ENCODE measurements at regions not wholly inside any gene's neighbourhood (a gene's known extent, or its start where the extent isn't known, plus 50 kb on each side); places are given as distances from the start of the nearest gene placed in this dataset.
"Not testable (repeated sequence)": the region's sequence is repeated elsewhere in the genome, so short reads cannot be mapped to it uniquely, and the experiment has no call there.

DNA sequence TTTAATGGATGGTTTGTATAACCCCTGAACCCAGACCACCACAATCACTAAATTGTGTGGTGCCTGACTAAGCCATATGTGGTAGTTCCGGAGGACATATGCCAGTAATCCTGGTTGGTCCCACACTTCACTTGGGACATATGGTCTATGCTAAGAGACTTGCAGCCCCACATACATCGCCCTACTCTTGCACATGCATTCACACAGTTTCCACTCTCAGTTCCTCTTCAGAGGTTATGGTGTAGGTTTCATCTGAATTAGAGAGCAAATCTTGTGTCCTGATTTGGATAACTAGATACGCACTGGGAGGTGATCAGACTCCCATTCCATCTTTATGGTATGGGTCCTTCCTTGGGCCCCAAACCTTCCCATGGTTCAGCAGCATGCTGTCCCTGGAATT lies 169.8 kb downstream of the RBMY1J start:
- POLR2A ChIA-PET; H3K4me1 Mint-ChIP-seq (ENCODE audit: low read depth); H3K4me3 ChIP-seq (ENCODE audit: low read length); CTCF ChIA-PET; DNase-seq; ATAC-seq (ENCODE audit: poor library complexity); H3K36me3 ChIP-seq (ENCODE audit: insufficient read depth, low read length); H3K27me3 ChIP-seq (ENCODE audit: control insufficient read depth in 1 of 2, insufficient read depth in 2 of 2, low read length in 2 of 2); intact Hi-C loops (cut with DNase I, micrococcal nuclease); H3K27me3 Mint-ChIP-seq; H3K9me3 ChIP-seq (ENCODE audit: control insufficient read depth in 1 of 2, insufficient read depth in 1 of 2, low read length in 2 of 2); H3K4me3 Mint-ChIP-seq; H3K4me1 ChIP-seq (ENCODE audit: insufficient read depth, low read length); H3K27ac Mint-ChIP-seq; H3K27ac ChIP-seq (ENCODE audit: low read depth in 1 of 2, low read length in 2 of 2); H3K9me3 Mint-ChIP-seq; H3K36me3 Mint-ChIP-seq (ENCODE audit: low read depth): not testable (repeated sequence)

GRCh38 chrY:22598767-22599166 lies 195.6 kb downstream of the RBMY1J start:
- H3K9me3 Mint-ChIP-seq; H3K36me3 ChIP-seq (ENCODE audit: insufficient read depth, low read length); H3K27ac Mint-ChIP-seq; H3K4me3 Mint-ChIP-seq; CTCF ChIA-PET; H3K9me3 ChIP-seq (ENCODE audit: control insufficient read depth in 1 of 2, insufficient read depth in 1 of 2, low read length in 2 of 2); H3K27me3 Mint-ChIP-seq; H3K27ac ChIP-seq (ENCODE audit: low read depth in 1 of 2, low read length in 2 of 2); H3K36me3 Mint-ChIP-seq (ENCODE audit: low read depth); H3K27me3 ChIP-seq (ENCODE audit: control insufficient read depth in 1 of 2, insufficient read depth in 2 of 2, low read length in 2 of 2); intact Hi-C loops (cut with DNase I, micrococcal nuclease); H3K4me1 ChIP-seq (ENCODE audit: insufficient read depth, low read length); DNase-seq; H3K4me3 ChIP-seq (ENCODE audit: low read length); POLR2A ChIA-PET; H3K4me1 Mint-ChIP-seq (ENCODE audit: low read depth): not testable (repeated sequence)
- ATAC-seq (ENCODE audit: poor library complexity): peak; percentile 76

DNA sequence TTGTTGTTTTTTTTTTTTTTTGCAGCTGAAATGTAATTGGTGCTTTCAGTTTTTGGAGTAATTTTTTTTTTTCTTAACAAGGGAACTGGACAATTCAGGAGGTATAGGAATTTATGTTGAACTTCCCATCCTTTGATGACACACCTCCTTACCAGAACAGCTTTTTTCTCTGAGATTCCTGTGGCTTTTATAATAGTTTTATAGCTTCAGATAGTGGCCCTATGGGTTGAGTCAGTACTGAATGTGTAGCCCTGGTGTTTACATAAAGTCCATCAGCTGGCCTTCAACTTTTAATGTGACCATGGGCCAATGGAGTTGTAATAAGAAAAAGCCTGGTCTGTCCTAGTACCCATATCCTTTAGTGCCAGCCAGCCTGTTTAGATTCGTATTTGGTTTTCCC lies 201.8 kb downstream of the RBMY1J start:
- H3K36me3 Mint-ChIP-seq (ENCODE audit: low read depth); H3K27ac ChIP-seq (ENCODE audit: low read depth in 1 of 2, low read length in 2 of 2); POLR2A ChIA-PET; H3K9me3 Mint-ChIP-seq; H3K4me1 ChIP-seq (ENCODE audit: insufficient read depth, low read length); H3K36me3 ChIP-seq (ENCODE audit: insufficient read depth, low read length); CTCF ChIA-PET; H3K4me1 Mint-ChIP-seq (ENCODE audit: low read depth); H3K27me3 Mint-ChIP-seq; H3K9me3 ChIP-seq (ENCODE audit: control insufficient read depth in 1 of 2, insufficient read depth in 1 of 2, low read length in 2 of 2); ATAC-seq (ENCODE audit: poor library complexity); intact Hi-C loops (cut with DNase I, micrococcal nuclease); H3K4me3 Mint-ChIP-seq; H3K27ac Mint-ChIP-seq; DNase-seq; H3K4me3 ChIP-seq (ENCODE audit: low read length); H3K27me3 ChIP-seq (ENCODE audit: control insufficient read depth in 1 of 2, insufficient read depth in 2 of 2, low read length in 2 of 2): not testable (repeated sequence)

GRCh38 chrY:22605658-22606057 lies 202.4 kb downstream of the RBMY1J start:
- H3K4me3 Mint-ChIP-seq; H3K4me1 Mint-ChIP-seq (ENCODE audit: low read depth); POLR2A ChIA-PET; H3K9me3 ChIP-seq (ENCODE audit: control insufficient read depth in 1 of 2, insufficient read depth in 1 of 2, low read length in 2 of 2); H3K27ac Mint-ChIP-seq; intact Hi-C loops (cut with DNase I, micrococcal nuclease); H3K9me3 Mint-ChIP-seq; ATAC-seq (ENCODE audit: poor library complexity); H3K36me3 ChIP-seq (ENCODE audit: insufficient read depth, low read length); DNase-seq; H3K4me3 ChIP-seq (ENCODE audit: low read length); H3K27me3 Mint-ChIP-seq; H3K27ac ChIP-seq (ENCODE audit: low read depth in 1 of 2, low read length in 2 of 2); CTCF ChIA-PET; H3K36me3 Mint-ChIP-seq (ENCODE audit: low read depth); H3K4me1 ChIP-seq (ENCODE audit: insufficient read depth, low read length); H3K27me3 ChIP-seq (ENCODE audit: control insufficient read depth in 1 of 2, insufficient read depth in 2 of 2, low read length in 2 of 2): not testable (repeated sequence)

DNA sequence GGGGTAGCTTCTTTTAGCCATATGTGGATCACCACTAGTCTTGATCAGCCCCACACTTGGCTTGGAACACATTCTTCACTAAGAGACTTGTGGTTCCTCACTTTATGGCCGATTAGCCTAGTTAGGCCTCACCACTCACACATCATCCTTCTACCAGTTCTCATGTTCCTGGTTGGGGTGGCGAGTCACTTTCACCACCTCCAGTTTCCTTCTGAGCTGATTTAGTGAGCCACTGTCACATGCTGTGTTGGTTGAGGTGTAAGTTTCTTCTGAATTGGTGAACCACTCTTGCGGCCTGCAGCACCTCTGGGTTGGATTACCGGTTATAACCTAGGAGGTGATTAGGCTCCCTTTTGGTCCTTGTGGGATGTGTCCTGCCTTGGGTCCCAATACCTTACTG lies 203.7 kb downstream of the RBMY1J start:
- H3K27me3 ChIP-seq (ENCODE audit: control insufficient read depth in 1 of 2, insufficient read depth in 2 of 2, low read length in 2 of 2); H3K4me1 ChIP-seq (ENCODE audit: insufficient read depth, low read length); H3K36me3 ChIP-seq (ENCODE audit: insufficient read depth, low read length); intact Hi-C loops (cut with DNase I, micrococcal nuclease); POLR2A ChIA-PET; H3K9me3 Mint-ChIP-seq; H3K27me3 Mint-ChIP-seq; CTCF ChIA-PET; H3K4me3 Mint-ChIP-seq; H3K27ac Mint-ChIP-seq; H3K9me3 ChIP-seq (ENCODE audit: control insufficient read depth in 1 of 2, insufficient read depth in 1 of 2, low read length in 2 of 2); DNase-seq; H3K36me3 Mint-ChIP-seq (ENCODE audit: low read depth); ATAC-seq (ENCODE audit: poor library complexity); H3K27ac ChIP-seq (ENCODE audit: low read depth in 1 of 2, low read length in 2 of 2); H3K4me3 ChIP-seq (ENCODE audit: low read length); H3K4me1 Mint-ChIP-seq (ENCODE audit: low read depth): not testable (repeated sequence)

- DNase-seq; H3K36me3 ChIP-seq (ENCODE audit: insufficient read depth, low read length); H3K27ac ChIP-seq (ENCODE audit: low read depth in 1 of 2, low read length in 2 of 2); POLR2A ChIA-PET; H3K4me3 Mint-ChIP-seq; H3K27ac Mint-ChIP-seq; intact Hi-C loops (cut with DNase I, micrococcal nuclease); CTCF ChIA-PET; H3K4me3 ChIP-seq (ENCODE audit: low read length); H3K9me3 ChIP-seq (ENCODE audit: control insufficient read depth in 1 of 2, insufficient read depth in 1 of 2, low read length in 2 of 2); H3K4me1 Mint-ChIP-seq (ENCODE audit: low read depth); H3K27me3 Mint-ChIP-seq; H3K27me3 ChIP-seq (ENCODE audit: control insufficient read depth in 1 of 2, insufficient read depth in 2 of 2, low read length in 2 of 2); H3K36me3 Mint-ChIP-seq (ENCODE audit: low read depth); H3K9me3 Mint-ChIP-seq; H3K4me1 ChIP-seq (ENCODE audit: insufficient read depth, low read length); ATAC-seq (ENCODE audit: poor library complexity): not testable (repeated sequence)
Measured at GRCh38 chrY:22612772-22613171, 209.6 kb downstream of the RBMY1J start.

Measured in CD4-positive, alpha-beta T cell (primary cell).